ENCODE measurements at regions not wholly inside any gene's neighbourhood (a gene's known extent, or its start where the extent isn't known, plus 50 kb on each side); places are given as distances from the start of the nearest gene placed in this dataset.

DNA sequence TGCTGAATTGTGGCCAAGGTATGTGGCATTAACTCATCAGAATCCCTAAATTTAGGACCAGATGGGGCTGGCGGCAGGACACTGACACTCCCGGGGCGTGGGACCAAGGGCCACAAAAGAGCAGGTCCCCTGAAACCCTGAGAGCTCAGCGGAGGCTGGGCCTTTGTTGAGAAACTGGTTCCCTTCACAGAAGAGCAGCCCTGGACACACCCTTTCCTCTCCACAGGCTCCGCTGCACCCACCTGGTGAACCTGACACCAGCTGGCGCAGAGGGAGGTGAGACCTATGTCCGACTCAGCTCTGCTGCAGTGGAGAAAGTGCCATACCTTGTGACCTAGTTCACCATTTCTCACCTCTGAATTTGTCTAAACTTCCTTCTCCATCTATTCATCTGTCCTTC is 119.5 kb downstream of the RTP5 start:
- TF ChIP-seq, protein P1, sequence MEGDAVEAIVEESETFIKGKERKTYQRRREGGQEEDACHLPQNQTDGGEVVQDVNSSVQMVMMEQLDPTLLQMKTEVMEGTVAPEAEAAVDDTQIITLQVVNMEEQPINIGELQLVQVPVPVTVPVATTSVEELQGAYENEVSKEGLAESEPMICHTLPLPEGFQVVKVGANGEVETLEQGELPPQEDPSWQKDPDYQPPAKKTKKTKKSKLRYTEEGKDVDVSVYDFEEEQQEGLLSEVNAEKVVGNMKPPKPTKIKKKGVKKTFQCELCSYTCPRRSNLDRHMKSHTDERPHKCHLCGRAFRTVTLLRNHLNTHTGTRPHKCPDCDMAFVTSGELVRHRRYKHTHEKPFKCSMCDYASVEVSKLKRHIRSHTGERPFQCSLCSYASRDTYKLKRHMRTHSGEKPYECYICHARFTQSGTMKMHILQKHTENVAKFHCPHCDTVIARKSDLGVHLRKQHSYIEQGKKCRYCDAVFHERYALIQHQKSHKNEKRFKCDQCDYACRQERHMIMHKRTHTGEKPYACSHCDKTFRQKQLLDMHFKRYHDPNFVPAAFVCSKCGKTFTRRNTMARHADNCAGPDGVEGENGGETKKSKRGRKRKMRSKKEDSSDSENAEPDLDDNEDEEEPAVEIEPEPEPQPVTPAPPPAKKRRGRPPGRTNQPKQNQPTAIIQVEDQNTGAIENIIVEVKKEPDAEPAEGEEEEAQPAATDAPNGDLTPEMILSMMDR (IDR thresholded peaks at IDR 0.05): no peak
- TF ChIP-seq POLR2AphosphoS5 (IDR thresholded peaks at IDR 0.05) (no peak), EP300 (IDR thresholded peaks at IDR 0.05) (no peak), POLR2A (IDR thresholded peaks at IDR 0.05) (no peak)
- H3K4me3 ChIP-seq: no peak overlapping the region
- no peak for DNase-seq
- no peaks in the 10 kb centered on the region for H3K9me3 ChIP-seq
- no peaks in the 10 kb centered on the region for H3K36me3 ChIP-seq
- H3K27me3 ChIP-seq: peaks cover 0 to 5% (median 0%) of the 10 kb centered on the region in 3 donors
- no peaks in the 10 kb centered on the region for H3K4me1 ChIP-seq
- WGBS, 2 donors: 79 to 91% methylated on average over 7 of the region's 7 CpGs
- intact Hi-C loops (cut with DNase I): no loop called here
- no peak overlapping the region for H3K27ac ChIP-seq

DNA sequence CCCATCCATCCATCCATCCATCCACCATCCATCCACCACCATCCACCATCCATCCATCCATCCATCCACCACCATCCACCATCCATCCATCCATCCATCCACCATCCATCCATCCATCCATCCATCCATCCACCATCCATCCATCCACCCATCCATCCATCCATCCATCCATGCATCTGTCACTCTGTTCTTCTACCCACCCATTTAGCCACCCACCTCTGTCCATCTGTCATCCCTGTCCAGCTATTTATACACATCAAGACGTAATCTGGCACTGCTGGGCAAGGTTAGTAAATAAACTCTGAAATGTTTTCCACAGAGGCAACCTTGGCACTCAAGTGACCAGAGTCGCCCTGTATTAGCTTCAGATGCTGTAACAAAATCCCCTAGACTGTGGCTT is 120.9 kb downstream of the RTP5 start:
- TF ChIP-seq, protein P1 (IDR thresholded peaks at IDR 0.05): no peak
- no peak for TF ChIP-seq EP300 (IDR thresholded peaks at IDR 0.05)
- TF ChIP-seq POLR2A (IDR thresholded peaks at IDR 0.05): no peak
- no peak for TF ChIP-seq POLR2AphosphoS5 (IDR thresholded peaks at IDR 0.05)
- DNase-seq: no peak
- 86 to 88% methylated on average over 2 of the region's 2 CpGs for WGBS, 2 donors

DNA sequence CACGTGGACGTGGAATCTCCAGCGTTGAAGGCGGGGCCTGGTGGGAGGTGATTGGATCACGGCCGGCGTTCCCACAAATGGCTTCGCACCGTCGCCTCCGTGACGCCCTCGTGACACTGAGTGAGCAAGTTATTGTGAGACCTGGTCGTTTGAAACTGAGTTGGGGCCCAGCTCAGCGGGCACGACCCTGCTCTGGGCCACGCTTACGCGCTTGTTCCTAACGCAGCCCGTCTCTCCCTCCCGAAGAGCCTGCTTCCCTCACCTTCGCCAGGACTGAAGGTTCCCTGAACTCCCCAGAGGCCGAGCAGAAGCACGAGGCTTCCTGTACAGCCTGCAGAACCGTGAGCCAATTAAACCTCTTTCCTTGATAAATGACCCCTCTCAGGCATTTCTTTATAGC is 121.8 kb downstream of the RTP5 start:
- Histone ChIP-seq H3K4me3 (no peak overlapping the region), H3K9me3 (no peaks in the 10 kb centered on the region), H3K4me1 (no peaks in the 10 kb centered on the region), H3K27ac (no peak overlapping the region), H3K27me3 (peaks cover 0 to 5% (median 0%) of the 10 kb centered on the region in 3 donors), H3K36me3 (no peaks in the 10 kb centered on the region)
- TF ChIP-seq EP300 (IDR thresholded peaks at IDR 0.05): no peak
- TF ChIP-seq, protein P1 (IDR thresholded peaks at IDR 0.05): no peak
- no peak for TF ChIP-seq POLR2AphosphoS5 (IDR thresholded peaks at IDR 0.05)
- no peak for TF ChIP-seq POLR2A (IDR thresholded peaks at IDR 0.05)
- no peak for DNase-seq
- intact Hi-C loops (cut with DNase I): no loop called here
- 91 to 92% methylated on average over 26 of the region's 26 CpGs for WGBS, 2 donors

More for the DNA sequence above, 120.9 kb downstream of the RTP5 start:
- intact Hi-C loops (cut with DNase I): no loop called here
- H3K27me3 ChIP-seq: peaks cover 0 to 5% (median 0%) of the 10 kb centered on the region in 3 donors
- H3K36me3 ChIP-seq: no peaks in the 10 kb centered on the region
- no peak overlapping the region for H3K27ac ChIP-seq
- H3K4me1 ChIP-seq: no peaks in the 10 kb centered on the region
- no peaks in the 10 kb centered on the region for H3K9me3 ChIP-seq
- no peak overlapping the region for H3K4me3 ChIP-seq

DNA sequence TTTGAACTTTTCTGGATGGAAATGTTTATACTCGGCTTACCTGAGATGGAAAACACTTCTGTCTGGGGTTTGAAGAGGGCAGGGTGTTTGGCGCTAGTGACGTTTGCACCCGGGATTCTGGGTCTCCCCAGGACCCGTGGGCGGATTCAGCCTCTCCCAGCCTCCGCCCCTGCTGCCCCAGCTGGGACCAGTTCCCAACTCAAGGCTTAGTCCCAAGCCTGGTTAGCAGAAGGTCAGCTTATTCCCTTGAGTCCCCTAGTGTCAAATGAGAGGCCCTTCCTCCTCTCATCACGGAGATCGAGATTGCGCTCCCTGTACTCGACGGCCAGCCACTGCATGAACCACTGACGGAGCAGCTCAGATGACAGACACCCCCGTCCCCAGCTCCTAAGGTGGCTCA is 123.2 kb downstream of the RTP5 start:
- WGBS, 2 donors: 89 to 93% methylated on average over 14 of the region's 14 CpGs
- TF ChIP-seq EP300 (IDR thresholded peaks at IDR 0.05) (no peak), POLR2A (IDR thresholded peaks at IDR 0.05) (no peak), POLR2AphosphoS5 (IDR thresholded peaks at IDR 0.05) (no peak)
- TF ChIP-seq, protein P1 (IDR thresholded peaks at IDR 0.05): no peak
- H3K27me3 ChIP-seq: no peaks in the 10 kb centered on the region
- no peaks in the 10 kb centered on the region for H3K9me3 ChIP-seq
- DNase-seq: no peak
- H3K36me3 ChIP-seq: no peaks in the 10 kb centered on the region
- no peak overlapping the region for H3K27ac ChIP-seq
- intact Hi-C loops (cut with DNase I): no loop called here
- H3K4me1 ChIP-seq: no peaks in the 10 kb centered on the region
- H3K4me3 ChIP-seq: no peak overlapping the region

DNA sequence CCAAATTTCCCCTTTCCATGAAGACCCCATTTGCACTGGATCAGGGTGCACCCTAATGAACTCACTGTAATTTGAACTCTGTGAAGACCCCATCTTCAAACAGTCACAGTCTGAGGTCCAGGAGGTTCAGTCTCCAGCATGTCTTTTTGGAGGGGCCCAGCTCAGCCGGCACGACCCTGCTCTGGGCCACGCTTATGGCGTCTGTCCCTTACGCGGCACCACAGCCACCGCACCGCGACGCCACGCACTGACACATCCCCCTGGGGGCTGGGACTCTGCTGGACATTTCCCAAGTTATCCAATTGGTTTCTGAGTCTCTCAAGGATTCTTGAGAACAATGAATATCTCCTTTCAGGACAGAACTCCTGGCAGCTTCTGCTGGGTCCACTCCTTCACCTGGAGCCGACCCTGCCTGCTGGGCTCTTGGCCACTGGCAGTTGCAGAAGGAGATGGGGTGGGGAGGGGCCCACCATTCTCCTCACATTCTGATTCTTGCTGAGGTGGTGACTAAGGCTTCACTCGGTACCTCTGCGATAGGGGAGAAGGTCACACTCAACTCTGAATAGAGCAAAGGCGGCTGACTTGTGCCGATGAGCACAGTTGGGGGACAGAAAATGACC is 124.0 kb downstream of the RTP5 start:
- intact Hi-C loops (cut with DNase I): no loop called here
- H3K9me3 ChIP-seq: no peaks in the 10 kb centered on the region
- H3K4me1 ChIP-seq: no peaks in the 10 kb centered on the region
- H3K36me3 ChIP-seq: no peaks in the 10 kb centered on the region
- no peak overlapping the region for H3K4me3 ChIP-seq
- H3K27me3 ChIP-seq: no peaks in the 10 kb centered on the region
- H3K27ac ChIP-seq: no peak overlapping the region
- no peak for DNase-seq
- 95 to 98% methylated on average over 16 of the region's 16 CpGs for WGBS, 2 donors
- TF ChIP-seq POLR2A (IDR thresholded peaks at IDR 0.05) (no peak), POLR2AphosphoS5 (IDR thresholded peaks at IDR 0.05) (no peak), EP300 (IDR thresholded peaks at IDR 0.05) (no peak)
- TF ChIP-seq, protein P1 (IDR thresholded peaks at IDR 0.05): no peak
